Caco-2 (cell line): ENCODE measurements at regions not wholly inside any gene's neighbourhood (a gene's known extent, or its start where the extent isn't known, plus 50 kb on each side); places are given as distances from the start of the nearest gene placed in this dataset.

Source experiments
- BruUV-seq: library from RNA; stranded (reverse); fragments of 400-500 nt; replicated peaks from 2 replicates; lab custom pipeline; 2021; lab: Mats Ljungman, UMichigan
- CTCF ChIA-PET: fragments of 300-600 bp; sonication (Branson Sonifier 250); formaldehyde crosslinking; loops from one replicate; lab custom pipeline; 2022; ENCODE audit warnings: antibody characterized with exemption; lab: Charles Lee
- POLR2A ChIA-PET: fragments of 300-600 bp; sonication (Branson Sonifier 250); formaldehyde crosslinking; loops from one replicate; lab custom pipeline; 2022; ENCODE audit warnings: antibody characterized with exemption; lab: Charles Lee
- DNase-seq, 2 experiments: peaks; one replicate each; pipeline versions ENCODE4 v3.0.0 to v3.0.0-alpha.2; 2020 to 2022
- H3K27me3 ChIP-seq: replicated peaks from 2 replicates; pipeline ENCODE4 v1.6.0; 2011; ENCODE audit warnings: low read length; ENCODE audit not compliant: control insufficient read depth, insufficient read depth
- H3K36me3 ChIP-seq: 2 replicates; pipeline ENCODE4 v1.5.1; 2011; ENCODE audit warnings: low read length; ENCODE audit not compliant: control insufficient read depth, insufficient read depth
- H3K4me1 ChIP-seq: fragments of 250-450 bp; sonication (Bioruptor Pico); 2 replicates; pipeline ENCODE4 v1.5.1; 2020; ENCODE audit warnings: mild to moderate bottlenecking
- H3K4me3 ChIP-seq: 2 replicates; pipeline ENCODE4 v1.5.1; 2011; ENCODE audit warnings: low read depth, mild to moderate bottlenecking, control low read depth, low read length
- H3K9me3 ChIP-seq: fragments of 250-450 bp; sonication (Bioruptor Pico); 2 replicates; pipeline ENCODE4 v1.5.1; 2020; ENCODE audit warnings: mild to moderate bottlenecking, moderate library complexity
- H3K27ac Mint-ChIP-seq: one replicate; pipeline ENCODE4 v1.8.0; 2022; ENCODE audit warnings: mixed read lengths; ENCODE audit not compliant: unreplicated experiment
- H3K27me3 Mint-ChIP-seq: one replicate; pipeline ENCODE4 v1.8.0; 2022; ENCODE audit warnings: mixed read lengths; ENCODE audit not compliant: insufficient read depth, unreplicated experiment
- H3K36me3 Mint-ChIP-seq: one replicate; pipeline ENCODE4 v1.8.0; 2022; ENCODE audit warnings: mild to moderate bottlenecking, mixed read lengths; ENCODE audit not compliant: insufficient read depth, unreplicated experiment
- H3K4me1 Mint-ChIP-seq: one replicate; pipeline ENCODE4 v1.8.0; 2022; ENCODE audit warnings: low read depth, mixed read lengths; ENCODE audit not compliant: unreplicated experiment
- H3K4me3 Mint-ChIP-seq: one replicate; pipeline ENCODE4 v1.8.0; 2022; ENCODE audit warnings: mild to moderate bottlenecking, moderate library complexity, mixed read lengths; ENCODE audit not compliant: unreplicated experiment
- H3K9me3 Mint-ChIP-seq: one replicate; pipeline ENCODE4 v1.8.0; 2022; ENCODE audit warnings: mixed read lengths; ENCODE audit not compliant: unreplicated experiment
- intact Hi-C: fragments of 100-400 bp; cut with micrococcal nuclease; formaldehyde crosslinking; loops from one replicate; pipeline ENCODE4 v1.10.0; 2022; ENCODE audit not compliant: unreplicated experiment
- TF ChIP-seq, protein P1 (sequence below), 2 experiments: fragments of 200-600 bp in 1 of 2; IDR thresholded peaks; 1 replicate in 1 of 2; 2 replicates in 1 of 2; pipeline versions ENCODE4 v1.5.1 to v1.8.0; 2011 to 2022; ENCODE audit warnings: antibody characterized with exemption in 1 of 2, control low read depth in 1 of 2, inconsistent platforms in 1 of 2, low read depth in 1 of 2, low read length in 1 of 2, mild to moderate bottlenecking in 1 of 2, moderate library complexity in 1 of 2; ENCODE audit not compliant: insufficient read depth in 1 of 2, severe bottlenecking in 1 of 2, unreplicated experiment in 1 of 2

DNA sequence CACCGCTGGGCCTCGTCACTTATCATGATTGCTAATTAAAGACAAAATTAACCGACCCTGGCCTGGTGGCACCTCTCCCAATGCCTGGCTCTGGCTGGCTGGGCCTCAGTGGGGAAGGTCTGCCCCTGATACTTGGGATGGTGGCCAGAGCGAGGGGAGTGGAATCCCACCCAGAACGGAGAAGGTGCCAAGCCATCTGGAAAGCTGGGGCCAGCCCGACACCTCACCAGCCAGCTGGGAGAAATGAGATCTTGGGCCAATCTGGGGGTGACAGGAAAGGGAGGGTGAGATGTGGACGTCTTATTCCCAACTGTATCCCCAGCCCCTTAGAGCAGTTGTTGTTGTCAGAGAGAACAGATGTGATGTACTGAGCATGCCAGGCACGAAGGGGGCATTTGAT lies 215.0 kb upstream of the PWP1 start:
- Histone ChIP-seq H3K9me3 (no peaks in the 10 kb centered on the region), H3K4me1 (no peaks in the 10 kb centered on the region), H3K27me3 (no peaks in the 10 kb centered on the region; the same call in 1 of the 2 replicates), H3K4me3 (no peak overlapping the region), H3K36me3 (no peaks in the 10 kb centered on the region)
- intact Hi-C loops, result no loop called here
- Mint-ChIP-seq H3K4me3 (no peak overlapping the region), H3K36me3 (no peaks in the 10 kb centered on the region), H3K27ac (no peak overlapping the region), H3K27me3 (peaks cover 7% of the 10 kb centered on the region), H3K4me1 (no peaks in the 10 kb centered on the region), H3K9me3 (no peaks in the 10 kb centered on the region)
- TF ChIP-seq, protein P1, sequence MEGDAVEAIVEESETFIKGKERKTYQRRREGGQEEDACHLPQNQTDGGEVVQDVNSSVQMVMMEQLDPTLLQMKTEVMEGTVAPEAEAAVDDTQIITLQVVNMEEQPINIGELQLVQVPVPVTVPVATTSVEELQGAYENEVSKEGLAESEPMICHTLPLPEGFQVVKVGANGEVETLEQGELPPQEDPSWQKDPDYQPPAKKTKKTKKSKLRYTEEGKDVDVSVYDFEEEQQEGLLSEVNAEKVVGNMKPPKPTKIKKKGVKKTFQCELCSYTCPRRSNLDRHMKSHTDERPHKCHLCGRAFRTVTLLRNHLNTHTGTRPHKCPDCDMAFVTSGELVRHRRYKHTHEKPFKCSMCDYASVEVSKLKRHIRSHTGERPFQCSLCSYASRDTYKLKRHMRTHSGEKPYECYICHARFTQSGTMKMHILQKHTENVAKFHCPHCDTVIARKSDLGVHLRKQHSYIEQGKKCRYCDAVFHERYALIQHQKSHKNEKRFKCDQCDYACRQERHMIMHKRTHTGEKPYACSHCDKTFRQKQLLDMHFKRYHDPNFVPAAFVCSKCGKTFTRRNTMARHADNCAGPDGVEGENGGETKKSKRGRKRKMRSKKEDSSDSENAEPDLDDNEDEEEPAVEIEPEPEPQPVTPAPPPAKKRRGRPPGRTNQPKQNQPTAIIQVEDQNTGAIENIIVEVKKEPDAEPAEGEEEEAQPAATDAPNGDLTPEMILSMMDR (IDR thresholded peaks at IDR 0.05; ENCODE audit: insufficient read depth in 1 of 2, low read depth in 1 of 2, low read length in 1 of 2, severe bottlenecking in 1 of 2, unreplicated experiment in 1 of 2), result no peak
- CTCF ChIA-PET, result no interaction called here
- no TSS peak for BruUV-seq
- POLR2A ChIA-PET, result no interaction called here
- no peak for DNase-seq

DNA sequence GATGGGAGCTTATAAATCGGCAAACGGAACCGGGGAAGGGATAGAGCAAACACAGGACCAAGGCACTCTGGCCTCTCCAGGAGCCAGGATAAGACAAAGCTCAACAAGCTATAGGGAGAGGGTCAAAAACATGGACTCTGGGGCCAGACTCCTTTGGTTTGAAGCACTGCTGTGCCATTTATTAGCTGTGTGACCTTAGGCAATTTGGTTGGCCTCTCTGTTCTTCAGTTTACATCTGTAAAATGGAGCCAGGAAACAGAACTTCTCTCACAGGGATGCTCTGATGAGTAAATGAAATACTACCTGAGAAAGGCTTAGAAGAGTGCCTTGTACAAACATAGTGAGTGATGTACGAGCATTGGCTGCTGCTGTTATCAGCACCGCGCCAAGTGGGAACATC lies 213.3 kb upstream of the PWP1 start:
- H3K4me3 Mint-ChIP-seq, result no peak overlapping the region
- no peaks in the 10 kb centered on the region; the same call in 1 of the 2 replicates for H3K27me3 ChIP-seq
- no peak for DNase-seq
- TF ChIP-seq, protein P1 (IDR thresholded peaks at IDR 0.05; ENCODE audit: insufficient read depth in 1 of 2, low read depth in 1 of 2, low read length in 1 of 2, severe bottlenecking in 1 of 2, unreplicated experiment in 1 of 2), result no peak
- H3K4me1 Mint-ChIP-seq, result no peaks in the 10 kb centered on the region
- BruUV-seq, result no TSS peak
- no peaks in the 10 kb centered on the region for H3K9me3 Mint-ChIP-seq
- ChIA-PET CTCF (no interaction called here), POLR2A (no interaction called here)
- no peaks in the 10 kb centered on the region for H3K4me1 ChIP-seq
- no peaks in the 10 kb centered on the region for H3K36me3 Mint-ChIP-seq
- intact Hi-C loops, result no loop called here
- H3K36me3 ChIP-seq, result no peaks in the 10 kb centered on the region
- no peaks in the 10 kb centered on the region for H3K9me3 ChIP-seq
- H3K27me3 Mint-ChIP-seq, result peaks cover 6% of the 10 kb centered on the region
- H3K27ac Mint-ChIP-seq, result no peak overlapping the region
- no peak overlapping the region for H3K4me3 ChIP-seq

DNA sequence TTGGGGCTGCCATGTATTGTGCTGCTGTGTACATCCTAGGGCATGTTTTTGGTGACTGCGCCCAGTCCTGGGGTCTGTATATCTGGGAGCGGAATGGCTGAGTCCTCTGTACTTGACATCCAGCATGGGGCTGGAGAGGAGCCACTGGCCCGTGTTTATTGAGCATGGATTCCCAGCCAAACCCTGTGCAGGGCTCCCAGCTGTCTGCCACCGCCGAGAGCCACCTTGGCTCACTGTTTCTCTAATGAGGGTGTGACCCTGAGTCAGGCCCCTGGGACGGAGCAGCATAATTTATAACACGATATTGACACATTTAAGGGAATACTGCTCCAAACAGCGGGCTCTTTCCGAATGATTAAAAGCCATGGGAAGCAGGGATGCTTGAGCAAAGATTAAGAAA lies 211.5 kb upstream of the PWP1 start:
- Histone ChIP-seq H3K4me3 (no peak overlapping the region), H3K36me3 (no peaks in the 10 kb centered on the region), H3K27me3 (no peaks in the 10 kb centered on the region), H3K4me1 (no peaks in the 10 kb centered on the region), H3K9me3 (no peaks in the 10 kb centered on the region)
- DNase-seq, result no peak
- no peak overlapping the region for H3K4me3 Mint-ChIP-seq
- no peaks in the 10 kb centered on the region for H3K9me3 Mint-ChIP-seq
- no peaks in the 10 kb centered on the region for H3K4me1 Mint-ChIP-seq
- peaks cover 3% of the 10 kb centered on the region for H3K27me3 Mint-ChIP-seq
- TF ChIP-seq, protein P1 (IDR thresholded peaks at IDR 0.05; ENCODE audit: insufficient read depth in 1 of 2, low read depth in 1 of 2, low read length in 1 of 2, severe bottlenecking in 1 of 2, unreplicated experiment in 1 of 2), result no peak
- no peak overlapping the region for H3K27ac Mint-ChIP-seq
- ChIA-PET CTCF (no interaction called here), POLR2A (no interaction called here)
- H3K36me3 Mint-ChIP-seq, result no peaks in the 10 kb centered on the region
- BruUV-seq, result no TSS peak
- intact Hi-C loops, result no loop called here
